ENCODE measurements at regions not wholly inside any gene's neighbourhood (a gene's known extent, or its start where the extent isn't known, plus 50 kb on each side); places are given as distances from the start of the nearest gene placed in this dataset.

DNA sequence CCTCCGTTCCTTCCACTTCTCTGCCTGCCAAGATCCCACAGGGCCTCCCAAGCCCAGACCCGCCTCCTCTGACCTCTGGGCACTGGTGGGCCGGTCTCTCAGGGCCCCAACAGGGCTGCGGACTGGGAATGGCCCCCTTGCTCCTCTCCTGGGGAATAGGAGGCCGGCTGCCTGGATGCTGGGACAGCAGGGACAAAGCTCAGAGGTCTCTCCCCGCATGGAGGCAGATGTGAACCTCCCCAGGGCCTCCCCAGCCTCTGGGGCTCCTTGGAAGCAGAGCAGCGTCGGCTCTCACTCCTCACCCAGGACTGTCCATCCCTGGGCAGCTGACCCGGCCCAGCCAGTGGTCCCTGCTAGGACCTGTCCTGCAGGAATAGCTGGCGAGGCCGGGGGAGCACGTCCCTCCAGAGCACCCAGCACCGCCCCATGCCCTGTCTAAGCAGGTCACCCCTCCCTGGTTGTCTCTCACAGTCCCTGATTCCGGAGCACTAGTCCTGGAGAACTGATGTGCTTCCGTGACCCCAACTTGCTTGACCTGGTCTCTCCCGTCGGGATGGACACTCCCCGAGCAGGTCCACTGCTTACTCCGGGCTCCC lies 85.8 kb downstream of the RTL6 start:
- no peak for TF ChIP-seq POLR2A (IDR thresholded peaks at IDR 0.05)
- TF ChIP-seq, protein P1, sequence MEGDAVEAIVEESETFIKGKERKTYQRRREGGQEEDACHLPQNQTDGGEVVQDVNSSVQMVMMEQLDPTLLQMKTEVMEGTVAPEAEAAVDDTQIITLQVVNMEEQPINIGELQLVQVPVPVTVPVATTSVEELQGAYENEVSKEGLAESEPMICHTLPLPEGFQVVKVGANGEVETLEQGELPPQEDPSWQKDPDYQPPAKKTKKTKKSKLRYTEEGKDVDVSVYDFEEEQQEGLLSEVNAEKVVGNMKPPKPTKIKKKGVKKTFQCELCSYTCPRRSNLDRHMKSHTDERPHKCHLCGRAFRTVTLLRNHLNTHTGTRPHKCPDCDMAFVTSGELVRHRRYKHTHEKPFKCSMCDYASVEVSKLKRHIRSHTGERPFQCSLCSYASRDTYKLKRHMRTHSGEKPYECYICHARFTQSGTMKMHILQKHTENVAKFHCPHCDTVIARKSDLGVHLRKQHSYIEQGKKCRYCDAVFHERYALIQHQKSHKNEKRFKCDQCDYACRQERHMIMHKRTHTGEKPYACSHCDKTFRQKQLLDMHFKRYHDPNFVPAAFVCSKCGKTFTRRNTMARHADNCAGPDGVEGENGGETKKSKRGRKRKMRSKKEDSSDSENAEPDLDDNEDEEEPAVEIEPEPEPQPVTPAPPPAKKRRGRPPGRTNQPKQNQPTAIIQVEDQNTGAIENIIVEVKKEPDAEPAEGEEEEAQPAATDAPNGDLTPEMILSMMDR (IDR thresholded peaks at IDR 0.05), result no peak
